Muscle of leg (tissue), 3 donors: ENCODE measurements at regions not wholly inside any gene's neighbourhood (a gene's known extent, or its start where the extent isn't known, plus 50 kb on each side); places are given as distances from the start of the nearest gene placed in this dataset.

Experiments
- DNase-seq: peaks from one replicate; pipeline ENCODE4 v3.0.0; 2013
- H3K27ac ChIP-seq: one replicate; pipeline ENCODE4 v1.5.1; 2013; ENCODE audit warnings: mild to moderate bottlenecking, low read length, control low read depth
- H3K27me3 ChIP-seq: one replicate; pipeline ENCODE4 v1.6.1; 2013; ENCODE audit warnings: low read length; ENCODE audit not compliant: control insufficient read depth, insufficient read depth
- H3K36me3 ChIP-seq: one replicate; pipeline ENCODE4 v1.6.1; 2013; ENCODE audit warnings: low read length; ENCODE audit not compliant: control insufficient read depth, insufficient read depth
- H3K4me1 ChIP-seq: one replicate; pipeline ENCODE4 v1.6.1; 2013; ENCODE audit warnings: low read length; ENCODE audit not compliant: control insufficient read depth, insufficient read depth
- H3K4me3 ChIP-seq: one replicate; pipeline ENCODE4 v1.5.1; 2013; ENCODE audit warnings: low read length, control low read depth
- H3K9me3 ChIP-seq: replicated peaks from 2 replicates; pipeline ENCODE4 v1.6.1; 2013; ENCODE audit warnings: low read depth, low read length; ENCODE audit not compliant: control insufficient read depth
- WGBS: methylation state at CpG from one replicate; pipeline ENCODE4 v1.1.5; 2013; ENCODE audit warnings: missing lambda C conversion rate; ENCODE audit not compliant: insufficient coverage; 5-methylcytosine and 5-hydroxymethylcytosine counted together

DNA sequence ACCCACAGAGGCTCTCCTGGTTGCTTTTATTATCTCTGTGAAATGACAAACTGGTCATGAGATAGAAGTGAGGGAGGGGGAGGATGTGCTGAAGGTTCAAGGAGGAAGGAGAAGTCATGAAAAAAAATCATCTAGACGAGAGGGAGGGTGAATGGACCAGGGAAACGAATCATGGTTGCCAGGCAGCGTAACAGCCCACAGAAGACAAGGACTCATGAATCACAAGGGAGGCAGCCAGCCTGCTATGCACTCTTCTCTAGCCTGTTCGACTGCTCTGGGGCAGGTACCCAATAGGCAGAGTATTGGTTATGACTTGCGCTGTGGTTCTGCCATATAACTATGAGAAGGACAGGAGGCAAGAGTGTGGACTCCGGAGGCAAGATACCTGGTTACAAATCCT, 475.2 kb downstream of the CDK5RAP2 start:
- Histone ChIP-seq H3K27ac (no peak overlapping the region), H3K4me1 (no peaks in the 10 kb centered on the region), H3K4me3 (no peak overlapping the region), H3K27me3 (no peaks in the 10 kb centered on the region), H3K36me3 (no peaks in the 10 kb centered on the region), H3K9me3 (no peaks in the 10 kb centered on the region)
- 66% methylated on average over 5 of the region's 6 CpGs for WGBS
- no peak for DNase-seq

DNA sequence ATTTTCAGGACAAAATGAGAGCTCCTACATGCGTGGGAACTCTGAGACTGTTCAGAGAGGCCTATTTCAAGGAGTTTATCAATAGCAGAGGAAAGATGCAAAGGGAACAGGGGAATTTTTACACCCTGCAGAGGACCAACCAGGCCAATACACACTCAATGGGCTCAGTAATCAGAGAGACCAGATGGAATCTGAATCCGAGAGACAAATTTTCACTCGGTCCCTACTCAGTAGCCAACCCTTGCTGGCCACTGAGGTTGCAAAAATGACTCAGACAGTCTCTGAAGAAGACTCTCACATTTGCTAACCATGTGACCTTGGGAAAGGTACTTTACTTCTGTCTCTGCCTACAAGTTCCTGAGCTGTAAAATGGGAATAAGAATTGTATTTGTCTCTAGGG, 479.4 kb downstream of the CDK5RAP2 start:
- DNase-seq: no peak
- Histone ChIP-seq H3K4me1 (no peaks in the 10 kb centered on the region), H3K36me3 (no peaks in the 10 kb centered on the region), H3K9me3 (no peaks in the 10 kb centered on the region), H3K27me3 (no peaks in the 10 kb centered on the region), H3K27ac (no peak overlapping the region), H3K4me3 (no peak overlapping the region)
- WGBS: no CpG with 5 or more reads among the region's 3 CpGs

GRCh38 chr9:120099065-120099464, 480.9 kb downstream of the CDK5RAP2 start:
- Histone ChIP-seq H3K4me3 (no peak overlapping the region), H3K9me3 (no peaks in the 10 kb centered on the region), H3K27me3 (no peaks in the 10 kb centered on the region), H3K4me1 (no peaks in the 10 kb centered on the region), H3K27ac (no peak overlapping the region), H3K36me3 (no peaks in the 10 kb centered on the region)
- DNase-seq: no peak
- 93% methylated on average over 3 of the region's 4 CpGs for WGBS

- 72% methylated on average over 3 of the region's 6 CpGs for WGBS
- Histone ChIP-seq H3K4me1 (no peaks in the 10 kb centered on the region), H3K27me3 (no peaks in the 10 kb centered on the region), H3K36me3 (no peaks in the 10 kb centered on the region), H3K4me3 (no peak overlapping the region), H3K9me3 (no peaks in the 10 kb centered on the region), H3K27ac (no peak overlapping the region)
- no peak for DNase-seq
These were observed 481.4 kb downstream of the CDK5RAP2 start for GRCh38 chr9:120098584-120098983.

DNA sequence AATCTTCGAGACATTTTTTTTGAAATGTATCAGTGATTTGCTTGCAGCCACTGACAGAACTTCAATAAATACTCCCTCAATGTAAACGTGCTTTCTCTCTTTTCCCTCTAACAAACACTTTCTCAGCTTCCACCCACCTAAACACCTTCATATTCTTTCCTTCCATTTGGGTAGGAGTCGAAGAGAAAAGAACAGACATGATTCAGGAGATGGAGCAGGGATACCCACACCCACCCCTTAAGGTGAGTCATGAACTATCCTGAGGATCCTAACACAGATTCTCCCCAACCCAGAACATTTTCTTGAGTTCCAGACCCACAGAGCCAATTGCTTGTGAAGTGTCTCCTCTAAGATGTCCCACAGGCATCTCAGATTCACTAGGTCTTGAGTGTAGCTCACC, 488.8 kb downstream of the CDK5RAP2 start:
- no peaks in the 10 kb centered on the region for H3K4me1 ChIP-seq
- no peaks in the 10 kb centered on the region for H3K9me3 ChIP-seq
- H3K36me3 ChIP-seq: no peaks in the 10 kb centered on the region
- no peak overlapping the region for H3K27ac ChIP-seq
- WGBS: no CpG with 5 or more reads among the region's 3 CpGs
- no peak for DNase-seq
- no peak overlapping the region for H3K4me3 ChIP-seq
- H3K27me3 ChIP-seq: no peaks in the 10 kb centered on the region

DNA sequence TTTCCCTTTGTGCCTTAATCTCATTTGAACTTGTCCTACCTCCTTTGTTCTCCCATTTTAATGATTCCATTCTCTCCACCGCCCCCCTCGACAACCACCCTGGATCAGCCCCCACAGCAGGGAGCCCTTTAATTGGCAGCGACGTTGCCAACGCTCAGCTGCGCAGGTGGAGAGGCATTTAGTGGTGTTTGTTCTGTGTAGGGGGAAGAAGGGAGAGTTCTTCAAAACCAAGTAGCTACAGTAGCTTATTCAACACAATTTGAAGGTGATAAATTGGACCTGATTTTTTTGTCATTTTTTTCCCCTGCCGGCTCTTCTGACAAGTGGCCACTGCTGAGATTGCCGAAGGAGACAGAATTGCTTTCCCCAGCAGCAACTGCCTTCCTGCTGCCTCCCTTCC, 499.1 kb downstream of the CDK5RAP2 start:
- Histone ChIP-seq H3K9me3 (no peaks in the 10 kb centered on the region), H3K27me3 (peaks cover 2% of the 10 kb centered on the region), H3K36me3 (no peaks in the 10 kb centered on the region), H3K27ac (no peak overlapping the region), H3K4me3 (no peak overlapping the region), H3K4me1 (no peaks in the 10 kb centered on the region)
- 39% methylated on average over 2 of the region's 8 CpGs for WGBS
- no peak for DNase-seq

DNA sequence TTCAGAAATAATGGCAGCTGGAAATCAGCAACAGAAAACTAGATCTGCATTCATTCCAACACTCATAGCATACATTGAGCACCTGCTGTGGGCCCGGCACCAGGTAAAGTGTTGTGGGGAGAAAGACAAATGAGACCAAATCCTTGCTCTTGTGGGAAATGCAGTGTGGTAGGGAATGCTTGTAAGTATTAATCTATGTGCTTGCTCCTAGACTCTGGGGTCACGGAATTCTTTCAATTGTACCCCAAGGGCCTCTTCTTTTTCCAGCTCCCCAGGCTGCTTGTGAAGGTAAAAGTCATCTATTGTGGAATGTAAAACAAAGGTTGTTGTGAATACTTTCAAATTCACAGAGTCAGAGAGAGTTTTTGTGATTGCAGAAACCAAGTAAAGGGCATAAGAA, 501.9 kb downstream of the CDK5RAP2 start:
- H3K9me3 ChIP-seq: no peaks in the 10 kb centered on the region
- H3K36me3 ChIP-seq: no peaks in the 10 kb centered on the region
- H3K4me1 ChIP-seq: no peaks in the 10 kb centered on the region
- WGBS: no CpG with 5 or more reads among the region's 2 CpGs
- H3K27ac ChIP-seq: no peak overlapping the region
- peaks cover 2% of the 10 kb centered on the region for H3K27me3 ChIP-seq
- DNase-seq: no peak
- no peak overlapping the region for H3K4me3 ChIP-seq

DNA sequence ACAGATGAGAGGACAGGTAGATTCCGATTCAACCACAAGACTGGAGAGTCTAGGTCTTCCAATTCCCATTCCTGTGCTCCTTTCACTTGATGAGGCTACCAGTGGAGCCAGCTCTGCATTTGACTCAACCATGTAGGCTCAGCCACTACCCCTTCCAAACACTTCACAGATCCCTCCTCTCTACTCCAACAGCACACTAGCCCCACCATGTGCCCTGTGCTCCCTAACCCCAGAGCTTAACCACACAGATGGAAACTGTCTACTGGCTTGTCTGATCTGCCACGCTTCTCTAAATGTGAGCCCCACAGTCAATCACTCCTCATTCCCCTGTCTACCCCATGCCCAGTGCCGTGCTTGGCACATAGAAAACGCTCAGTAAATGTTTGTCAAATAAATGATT, 508.2 kb downstream of the CDK5RAP2 start:
- DNase-seq: no peak
- no peak overlapping the region for H3K4me3 ChIP-seq
- 33% methylated on average over 1 of the region's 4 CpGs for WGBS
- no peaks in the 10 kb centered on the region for H3K36me3 ChIP-seq
- no peak overlapping the region for H3K27ac ChIP-seq
- no peaks in the 10 kb centered on the region for H3K4me1 ChIP-seq
- H3K9me3 ChIP-seq: no peaks in the 10 kb centered on the region
- H3K27me3 ChIP-seq: no peaks in the 10 kb centered on the region

DNA sequence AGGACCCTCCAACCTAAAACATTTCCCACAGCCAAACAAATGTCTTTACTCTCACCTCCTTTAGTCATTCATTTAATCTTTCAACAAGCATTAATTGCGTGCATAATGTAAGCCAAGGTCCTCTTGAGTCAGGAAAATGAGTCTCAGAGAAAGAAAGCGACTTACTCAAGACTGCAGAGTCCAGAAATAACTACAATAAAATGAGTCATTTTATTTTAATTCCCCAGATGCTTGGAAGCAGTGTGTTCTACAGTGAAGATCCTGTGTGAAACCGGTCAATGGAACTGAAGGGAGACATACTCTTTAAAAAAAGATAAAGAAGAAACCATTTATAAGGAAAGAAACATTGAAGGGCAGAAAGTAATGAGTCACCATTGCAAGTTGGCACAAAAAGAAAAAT, 513.7 kb downstream of the CDK5RAP2 start:
- no peak for DNase-seq
- no peak overlapping the region for H3K27ac ChIP-seq
- no peak overlapping the region for H3K4me3 ChIP-seq
- H3K9me3 ChIP-seq: no peaks in the 10 kb centered on the region
- WGBS: no CpG with 5 or more reads among the region's 3 CpGs
- H3K27me3 ChIP-seq: no peaks in the 10 kb centered on the region
- no peaks in the 10 kb centered on the region for H3K4me1 ChIP-seq
- no peaks in the 10 kb centered on the region for H3K36me3 ChIP-seq

DNA sequence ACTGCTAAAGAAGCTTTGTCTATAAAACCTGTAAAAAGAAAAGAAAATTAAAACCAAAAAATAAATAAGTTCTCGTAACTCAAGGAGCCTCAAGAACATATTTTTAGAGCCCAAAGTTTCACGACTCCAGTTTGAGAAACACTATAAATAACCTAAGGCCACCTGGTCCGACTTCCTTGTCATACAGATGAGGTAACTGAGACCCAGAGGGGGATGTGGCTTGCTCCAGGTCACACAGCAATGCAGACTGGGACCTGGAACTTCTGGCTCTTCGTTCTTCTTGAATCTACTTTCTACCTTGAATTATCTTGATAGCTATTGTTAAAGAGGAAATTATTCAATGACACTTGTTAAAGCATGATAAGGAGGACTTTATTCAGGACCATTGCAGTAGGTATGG, 514.8 kb downstream of the CDK5RAP2 start:
- no CpG with 5 or more reads among the region's 4 CpGs for WGBS
- no peak for DNase-seq
- Histone ChIP-seq H3K4me3 (no peak overlapping the region), H3K4me1 (no peaks in the 10 kb centered on the region), H3K36me3 (no peaks in the 10 kb centered on the region), H3K27me3 (no peaks in the 10 kb centered on the region), H3K9me3 (no peaks in the 10 kb centered on the region), H3K27ac (no peak overlapping the region)

DNA sequence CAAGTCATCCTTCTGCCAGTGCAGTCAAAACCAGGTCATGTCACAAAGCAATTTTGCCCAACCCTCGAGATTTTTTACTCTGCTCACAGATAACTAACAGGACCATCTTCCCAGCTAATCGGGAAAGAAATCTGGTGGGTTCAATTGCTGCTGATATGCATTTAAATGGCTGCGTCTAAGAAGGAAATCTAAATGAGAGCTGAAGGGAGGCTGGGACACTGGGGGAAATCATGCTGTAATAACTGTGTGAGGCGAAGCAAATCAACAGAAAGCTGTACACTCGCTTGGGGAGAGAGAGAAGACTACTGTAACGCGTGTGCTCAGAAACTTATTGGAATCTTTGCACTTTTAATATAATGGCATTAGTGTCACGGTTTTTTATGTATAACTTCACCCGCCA, 535.0 kb downstream of the CDK5RAP2 start:
- WGBS: 46% methylated on average over 6 of the region's 9 CpGs
- Histone ChIP-seq H3K27me3 (no peaks in the 10 kb centered on the region), H3K4me1 (no peaks in the 10 kb centered on the region), H3K36me3 (no peaks in the 10 kb centered on the region), H3K9me3 (no peaks in the 10 kb centered on the region), H3K27ac (no peak overlapping the region), H3K4me3 (no peak overlapping the region)
- no peak for DNase-seq
